Activated CD4-positive, CD25-positive, alpha-beta regulatory T cell treated with anti-CD3 and anti-CD28 coated beads, Interleukin-2, amount 50 U/mL, for 16 hours (primary cell): ENCODE measurements at regions not wholly inside any gene's neighbourhood (a gene's known extent, or its start where the extent isn't known, plus 50 kb on each side); places are given as distances from the start of the nearest gene placed in this dataset.

ENCODE experiments used
- DNase-seq: peaks from one replicate; pipeline ENCODE4 v3.0.0-alpha.2; 2020; ENCODE audit warnings: low read depth, low spot score

GRCh38 chr10:111131168-111131799 lies 54.5 kb downstream of the ADRA2A start:
- DNase-seq: no peak

GRCh38 chr10:111137007-111137406 lies 60.2 kb downstream of the ADRA2A start:
- DNase-seq: no peak

GRCh38 chr10:111137587-111137986 lies 60.8 kb downstream of the ADRA2A start:
- no peak for DNase-seq

- no peak for DNase-seq
Observed at GRCh38 chr10:111138544-111138943, 61.7 kb downstream of the ADRA2A start.

- DNase-seq: no peak
Observed at GRCh38 chr10:111139567-111139966, 62.7 kb downstream of the ADRA2A start.

GRCh38 chr10:111142092-111142768 lies 65.4 kb downstream of the ADRA2A start:
- no peak for DNase-seq

GRCh38 chr10:111146025-111146640 lies 69.3 kb downstream of the ADRA2A start:
- DNase-seq: no peak

GRCh38 chr10:111148025-111148424 lies 71.2 kb downstream of the ADRA2A start:
- no peak for DNase-seq

GRCh38 chr10:111148440-111148839 lies 71.6 kb downstream of the ADRA2A start:
- no peak for DNase-seq

- DNase-seq: no peak
Observed at GRCh38 chr10:111150691-111151090, 73.9 kb downstream of the ADRA2A start.

GRCh38 chr10:111151595-111152307 lies 74.9 kb downstream of the ADRA2A start:
- no peak for DNase-seq

- no peak for DNase-seq
Observed at GRCh38 chr10:111156754-111157153, 79.9 kb downstream of the ADRA2A start.

GRCh38 chr10:111158595-111158994 lies 81.8 kb downstream of the ADRA2A start:
- no peak for DNase-seq

GRCh38 chr10:111161109-111161874 lies 84.5 kb downstream of the ADRA2A start:
- DNase-seq: no peak

- DNase-seq: no peak
Observed at GRCh38 chr10:111171183-111171582, 94.4 kb downstream of the ADRA2A start.

- no peak for DNase-seq
Observed at GRCh38 chr10:111175787-111176186, 99.0 kb downstream of the ADRA2A start.

GRCh38 chr10:111177379-111177778 lies 100.5 kb downstream of the ADRA2A start:
- DNase-seq: no peak

GRCh38 chr10:111179514-111179913 lies 102.7 kb downstream of the ADRA2A start:
- no peak for DNase-seq

- no peak for DNase-seq
Observed at GRCh38 chr10:111186358-111186757, 109.5 kb downstream of the ADRA2A start.

- DNase-seq: no peak
Observed at GRCh38 chr10:111187096-111187495, 110.3 kb downstream of the ADRA2A start.

GRCh38 chr10:111199587-111199986 lies 122.8 kb downstream of the ADRA2A start:
- no peak for DNase-seq
